ENCODE measurements at regions not wholly inside any gene's neighbourhood (a gene's known extent, or its start where the extent isn't known, plus 50 kb on each side); places are given as distances from the start of the nearest gene placed in this dataset.

GRCh38 chr2:217638031-217638430 lies 364.8 kb downstream of the TNS1 start:
- no peaks in the 10 kb centered on the region for H3K9me3 Mint-ChIP-seq (ENCODE audit: insufficient read depth)
- H3K4me1 Mint-ChIP-seq = no peaks in the 10 kb centered on the region
- H3K4me3 Mint-ChIP-seq = no peak overlapping the region
- Histone ChIP-seq H3K4me2 (replicated peaks; ENCODE audit: low read depth, low read length, poor library complexity, severe bottlenecking) (no peak overlapping the region), H3K9me3 (ENCODE audit: control extremely low read depth in 1 of 3, control insufficient read depth in 2 of 3, insufficient read depth in 1 of 3, low read length in 2 of 3) (no peaks in the 10 kb centered on the region), H3K27ac (ENCODE audit: low read length in 2 of 2) (no peak overlapping the region), H2AFZ (ENCODE audit: insufficient read depth, low read depth, low read length, poor library complexity, severe bottlenecking) (no peak overlapping the region), H3K36me3 (replicated peaks in 1 of 2; ENCODE audit: control extremely low read depth in 1 of 2, control insufficient read depth in 1 of 2, extremely low read depth in 1 of 2, insufficient read depth in 2 of 2, low read length in 1 of 2) (no peaks in the 10 kb centered on the region), H4K20me1 (ENCODE audit: control insufficient read depth, insufficient read depth, low read length, poor library complexity, severe bottlenecking) (no peaks in the 10 kb centered on the region), H3K9ac (ENCODE audit: low read length) (no peak overlapping the region), H3K4me1 (ENCODE audit: control insufficient read depth in 2 of 2, insufficient read depth in 2 of 2, low read length in 2 of 2) (no peaks in the 10 kb centered on the region), H3K79me2 (ENCODE audit: control insufficient read depth, insufficient read depth, low read length) (no peaks in the 10 kb centered on the region), H3K4me3 (ENCODE audit: control extremely low read depth in 1 of 5, extremely low read depth in 1 of 5, insufficient read depth in 1 of 5, low read depth in 2 of 5, low read length in 4 of 5) (no peak overlapping the region), H3K27me3 (replicated peaks in 1 of 4; ENCODE audit: control extremely low read depth in 1 of 4, control insufficient read depth in 3 of 4, insufficient read depth in 4 of 4, low read length in 3 of 4) (peaks cover 0 to 4% (median 0%) of the 10 kb centered on the region in 4 experiments)
- ChIA-PET CTCF (no interaction called here), POLR2A (no interaction called here)
- intact Hi-C loops (cut with micrococcal nuclease) = no loop called here
- peaks cover 24% of the 10 kb centered on the region for H3K27me3 Mint-ChIP-seq
- no CpG with 5 or more reads among the region's 2 CpGs for WGBS (ENCODE audit: insufficient coverage)
- DNase-seq = no peak
- ATAC-seq (ENCODE audit: low read depth) = no peak
- no peak overlapping the region for H3K27ac Mint-ChIP-seq
- TF ChIP-seq EZH2 (IDR thresholded peaks at IDR 0.05; ENCODE audit: borderline replicate concordance, insufficient read depth, low read depth, low read length, poor library complexity, severe bottlenecking) = no peak
- TF ChIP-seq, protein P1, sequence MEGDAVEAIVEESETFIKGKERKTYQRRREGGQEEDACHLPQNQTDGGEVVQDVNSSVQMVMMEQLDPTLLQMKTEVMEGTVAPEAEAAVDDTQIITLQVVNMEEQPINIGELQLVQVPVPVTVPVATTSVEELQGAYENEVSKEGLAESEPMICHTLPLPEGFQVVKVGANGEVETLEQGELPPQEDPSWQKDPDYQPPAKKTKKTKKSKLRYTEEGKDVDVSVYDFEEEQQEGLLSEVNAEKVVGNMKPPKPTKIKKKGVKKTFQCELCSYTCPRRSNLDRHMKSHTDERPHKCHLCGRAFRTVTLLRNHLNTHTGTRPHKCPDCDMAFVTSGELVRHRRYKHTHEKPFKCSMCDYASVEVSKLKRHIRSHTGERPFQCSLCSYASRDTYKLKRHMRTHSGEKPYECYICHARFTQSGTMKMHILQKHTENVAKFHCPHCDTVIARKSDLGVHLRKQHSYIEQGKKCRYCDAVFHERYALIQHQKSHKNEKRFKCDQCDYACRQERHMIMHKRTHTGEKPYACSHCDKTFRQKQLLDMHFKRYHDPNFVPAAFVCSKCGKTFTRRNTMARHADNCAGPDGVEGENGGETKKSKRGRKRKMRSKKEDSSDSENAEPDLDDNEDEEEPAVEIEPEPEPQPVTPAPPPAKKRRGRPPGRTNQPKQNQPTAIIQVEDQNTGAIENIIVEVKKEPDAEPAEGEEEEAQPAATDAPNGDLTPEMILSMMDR (IDR thresholded peaks at IDR 0.05) = no peak

DNA sequence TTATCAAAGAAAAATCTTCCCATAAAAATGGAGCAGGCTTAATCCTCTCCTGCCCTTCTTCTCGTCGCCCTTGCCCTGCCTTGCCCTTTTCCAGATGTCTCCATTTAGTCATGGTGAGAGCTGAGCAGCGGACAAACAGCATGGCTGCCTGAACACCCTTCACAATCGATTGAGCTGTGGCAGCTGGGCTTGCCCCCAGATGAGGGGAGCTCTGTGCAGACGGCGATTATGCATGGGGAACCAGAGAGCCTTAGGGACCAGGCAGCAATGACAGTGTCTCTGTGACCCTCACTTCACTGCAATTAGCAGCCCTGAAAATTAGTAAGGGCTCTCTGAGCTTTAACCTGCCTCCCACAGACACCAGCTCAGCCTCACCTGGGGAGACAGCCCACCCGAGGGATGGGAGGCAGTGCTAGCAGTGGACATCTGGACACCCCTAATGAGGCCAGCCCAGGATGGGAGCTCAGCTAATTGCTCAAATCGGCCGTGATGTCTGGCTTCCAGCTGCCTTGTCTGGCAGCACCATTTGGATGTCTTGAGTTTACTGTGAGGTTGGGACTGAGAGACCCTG lies 365.7 kb downstream of the TNS1 start:
- TF ChIP-seq, protein P1 (IDR thresholded peaks at IDR 0.05) = no peak
- Mint-ChIP-seq H3K27ac (no peak overlapping the region), H3K4me1 (no peaks in the 10 kb centered on the region), H3K9me3 (ENCODE audit: insufficient read depth) (no peaks in the 10 kb centered on the region), H3K27me3 (peaks cover 24% of the 10 kb centered on the region), H3K4me3 (no peak overlapping the region)
- DNase-seq (no peak), ATAC-seq (ENCODE audit: low read depth) (no peak)
- H4K20me1 ChIP-seq (ENCODE audit: control insufficient read depth, insufficient read depth, low read length, poor library complexity, severe bottlenecking) = no peaks in the 10 kb centered on the region
- H3K27ac ChIP-seq (ENCODE audit: low read length in 2 of 2) = no peak overlapping the region
- H3K27me3 ChIP-seq (replicated peaks in 1 of 4; ENCODE audit: control extremely low read depth in 1 of 4, control insufficient read depth in 3 of 4, insufficient read depth in 4 of 4, low read length in 3 of 4) = peaks cover 0 to 4% (median 0%) of the 10 kb centered on the region in 4 experiments
- no peaks in the 10 kb centered on the region for H3K36me3 ChIP-seq (replicated peaks in 1 of 2; ENCODE audit: control extremely low read depth in 1 of 2, control insufficient read depth in 1 of 2, extremely low read depth in 1 of 2, insufficient read depth in 2 of 2, low read length in 1 of 2)
- WGBS (ENCODE audit: insufficient coverage) = 92% methylated on average over 9 of the region's 9 CpGs
- intact Hi-C loops (cut with micrococcal nuclease) = no loop called here
- ChIA-PET CTCF (no interaction called here), POLR2A (no interaction called here)
- no peak overlapping the region for H3K4me2 ChIP-seq (replicated peaks; ENCODE audit: low read depth, low read length, poor library complexity, severe bottlenecking)
- H3K4me3 ChIP-seq (ENCODE audit: control extremely low read depth in 1 of 5, extremely low read depth in 1 of 5, insufficient read depth in 1 of 5, low read depth in 2 of 5, low read length in 4 of 5) = no peak overlapping the region
- H2AFZ ChIP-seq (ENCODE audit: insufficient read depth, low read depth, low read length, poor library complexity, severe bottlenecking) = no peak overlapping the region
- H3K79me2 ChIP-seq (ENCODE audit: control insufficient read depth, insufficient read depth, low read length) = no peaks in the 10 kb centered on the region
- H3K9ac ChIP-seq (ENCODE audit: low read length) = no peak overlapping the region
- no peaks in the 10 kb centered on the region for H3K4me1 ChIP-seq (ENCODE audit: control insufficient read depth in 2 of 2, insufficient read depth in 2 of 2, low read length in 2 of 2)
- H3K9me3 ChIP-seq (ENCODE audit: control extremely low read depth in 1 of 3, control insufficient read depth in 2 of 3, insufficient read depth in 1 of 3, low read length in 2 of 3) = no peaks in the 10 kb centered on the region
